Fibroblast of lung (primary cell): ENCODE measurements at regions not wholly inside any gene's neighbourhood (a gene's known extent, or its start where the extent isn't known, plus 50 kb on each side); places are given as distances from the start of the nearest gene placed in this dataset.

Experiments
- DNase-seq, 2 donors: peaks; one replicate each; pipeline versions ENCODE4 v3.0.0 to v3.0.0-alpha.2; 2010; ENCODE audit warnings: low read depth in 2 of 2
- H2AFZ ChIP-seq: 2 replicates; pipeline ENCODE4 v1.5.1; 2012; ENCODE audit warnings: low read length, control low read depth, inconsistent platforms
- H3K27ac ChIP-seq: 2 replicates; pipeline ENCODE4 v1.5.1; 2011; ENCODE audit warnings: low read length, control low read depth; ENCODE audit not compliant: insufficient read depth
- H3K27me3 ChIP-seq: 2 replicates; pipeline ENCODE4 v1.5.1; 2011; ENCODE audit warnings: mild to moderate bottlenecking, low read length; ENCODE audit not compliant: control insufficient read depth, insufficient read depth
- H3K36me3 ChIP-seq: 2 replicates; pipeline ENCODE4 v1.5.1; 2011; ENCODE audit warnings: low read length; ENCODE audit not compliant: control insufficient read depth, insufficient read depth
- H3K4me1 ChIP-seq: 2 replicates; pipeline ENCODE4 v1.5.1; 2011; ENCODE audit warnings: low read length; ENCODE audit not compliant: control insufficient read depth, insufficient read depth; ENCODE audit errors: extremely low read depth
- H3K4me2 ChIP-seq: 2 replicates; pipeline ENCODE4 v1.5.1; 2011; ENCODE audit warnings: low read length, control low read depth; ENCODE audit not compliant: insufficient read depth; ENCODE audit errors: extremely low read depth
- H3K4me3 ChIP-seq, 4 experiments: fragments of 200-600 bp in 1 of 4; sonication (generic) in 1 of 4; replicated peaks in 1 of 4; 2 replicates each; pipeline ENCODE4 v1.5.1; 2011 to 2016; ENCODE audit warnings: low read length in 4 of 4, low read depth in 3 of 4, mild to moderate bottlenecking in 3 of 4, control low read depth in 2 of 4, inconsistent platforms in 1 of 4, mixed read lengths in 1 of 4; ENCODE audit not compliant: insufficient read depth in 1 of 4; ENCODE audit errors: control extremely low read depth in 1 of 4
- H3K79me2 ChIP-seq: 2 replicates; pipeline ENCODE4 v1.5.1; 2012; ENCODE audit warnings: mild to moderate bottlenecking, low read length, inconsistent platforms; ENCODE audit not compliant: control insufficient read depth, insufficient read depth
- H3K9ac ChIP-seq: 2 replicates; pipeline ENCODE4 v1.5.1; 2011; ENCODE audit warnings: mild to moderate bottlenecking, low read length, control low read depth; ENCODE audit not compliant: insufficient read depth
- H3K9me3 ChIP-seq: 2 replicates; pipeline ENCODE4 v1.5.1; 2012; ENCODE audit warnings: low read depth, low read length; ENCODE audit not compliant: control insufficient read depth, insufficient read depth
- H4K20me1 ChIP-seq: 2 replicates; pipeline ENCODE4 v1.5.1; 2011; ENCODE audit warnings: low read length; ENCODE audit not compliant: control insufficient read depth, insufficient read depth; ENCODE audit errors: extremely low read depth
- CTCF ChIP-seq, 2 donors: IDR thresholded peaks in 1 of 2; conservative IDR thresholded peaks in 1 of 2; 1 replicate in 1 of 2; 2 replicates in 1 of 2; pipeline ENCODE4 v1.5.1; 2011 to 2012; ENCODE audit warnings: low read length in 2 of 2, control low read depth in 1 of 2, inconsistent platforms in 1 of 2, low read depth in 1 of 2, mild to moderate bottlenecking in 1 of 2
- EZH2 ChIP-seq: IDR thresholded peaks from 2 replicates; pipeline ENCODE4 v1.5.1; 2012; ENCODE audit warnings: low read length, control low read depth, mild to moderate bottlenecking; ENCODE audit errors: missing control alignments

GRCh38 chr13:59236944-59237343 lies 926.8 kb downstream of the DIAPH3 start:
- Histone ChIP-seq H2AFZ (no peak overlapping the region), H3K4me1 (no peaks in the 10 kb centered on the region), H3K27me3 (no peaks in the 10 kb centered on the region), H3K4me2 (no peak overlapping the region), H3K4me3 (no peak overlapping the region), H3K36me3 (no peaks in the 10 kb centered on the region), H4K20me1 (no peaks in the 10 kb centered on the region), H3K9ac (no peak overlapping the region), H3K9me3 (no peaks in the 10 kb centered on the region), H3K79me2 (no peaks in the 10 kb centered on the region), H3K27ac (no peak overlapping the region)
- DNase-seq = no peak
- TF ChIP-seq CTCF (conservative IDR thresholded peaks at IDR 0.05 in 1 of 2, IDR thresholded peaks at IDR 0.05 in 1 of 2; ENCODE audit: low read depth in 1 of 2, low read length in 2 of 2) (no peak), EZH2 (no peak)

- H3K9me3 ChIP-seq = no peaks in the 10 kb centered on the region
- no peak overlapping the region for H3K9ac ChIP-seq
- no peaks in the 10 kb centered on the region for H4K20me1 ChIP-seq
- TF ChIP-seq EZH2 = no peak
- H3K79me2 ChIP-seq = no peaks in the 10 kb centered on the region
- no peak overlapping the region for H3K4me2 ChIP-seq
- H3K36me3 ChIP-seq = no peaks in the 10 kb centered on the region
- H3K4me1 ChIP-seq = no peaks in the 10 kb centered on the region
- no peaks in the 10 kb centered on the region for H3K27me3 ChIP-seq
- no peak overlapping the region for H3K27ac ChIP-seq
- no peak for DNase-seq
- H2AFZ ChIP-seq = no peak overlapping the region
- H3K4me3 ChIP-seq = no peak overlapping the region
Observed at GRCh38 chr13:59247171-59247570, 916.6 kb downstream of the DIAPH3 start.

- Histone ChIP-seq H3K27me3 (no peaks in the 10 kb centered on the region), H3K4me2 (no peak overlapping the region), H3K27ac (no peak overlapping the region), H2AFZ (no peak overlapping the region), H3K4me1 (no peaks in the 10 kb centered on the region), H3K4me3 (no peak overlapping the region), H4K20me1 (no peaks in the 10 kb centered on the region), H3K36me3 (no peaks in the 10 kb centered on the region), H3K79me2 (no peaks in the 10 kb centered on the region), H3K9me3 (no peaks in the 10 kb centered on the region), H3K9ac (no peak overlapping the region)
- TF ChIP-seq CTCF (conservative IDR thresholded peaks at IDR 0.05 in 1 of 2, IDR thresholded peaks at IDR 0.05 in 1 of 2; ENCODE audit: low read depth in 1 of 2, low read length in 2 of 2) (no peak), EZH2 (no peak)
- no peak for DNase-seq
Observed at GRCh38 chr13:59250336-59251189, 913.2 kb downstream of the DIAPH3 start.
